Kidney capillary endothelial cell (primary cell): ENCODE measurements at regions not wholly inside any gene's neighbourhood (a gene's known extent, or its start where the extent isn't known, plus 50 kb on each side); places are given as distances from the start of the nearest gene placed in this dataset.
"Not testable (repeated sequence)": the region's sequence is repeated elsewhere in the genome, so short reads cannot be mapped to it uniquely, and the experiment has no call there.

Experiments used
- DNase-seq: peaks from one replicate; pipeline ENCODE4 v3.0.0-alpha.2; 2018; ENCODE audit warnings: low spot score

DNA sequence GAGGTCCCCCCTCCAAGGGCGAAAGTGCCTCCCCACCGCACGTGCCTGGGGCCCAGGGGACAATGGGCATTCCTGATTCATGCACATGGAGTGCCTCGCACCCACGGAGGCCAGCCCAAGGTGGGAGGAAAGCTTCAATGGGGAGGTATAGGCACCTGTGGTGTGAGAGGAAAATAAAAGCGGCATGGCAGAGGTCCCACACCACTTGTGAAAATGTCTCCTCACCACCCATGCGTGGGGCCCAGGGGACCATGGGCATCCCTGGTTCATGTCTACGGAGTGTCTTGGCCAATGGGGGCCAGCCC lies 384.7 kb downstream of the ALG10 start:
- no peak for DNase-seq

DNA sequence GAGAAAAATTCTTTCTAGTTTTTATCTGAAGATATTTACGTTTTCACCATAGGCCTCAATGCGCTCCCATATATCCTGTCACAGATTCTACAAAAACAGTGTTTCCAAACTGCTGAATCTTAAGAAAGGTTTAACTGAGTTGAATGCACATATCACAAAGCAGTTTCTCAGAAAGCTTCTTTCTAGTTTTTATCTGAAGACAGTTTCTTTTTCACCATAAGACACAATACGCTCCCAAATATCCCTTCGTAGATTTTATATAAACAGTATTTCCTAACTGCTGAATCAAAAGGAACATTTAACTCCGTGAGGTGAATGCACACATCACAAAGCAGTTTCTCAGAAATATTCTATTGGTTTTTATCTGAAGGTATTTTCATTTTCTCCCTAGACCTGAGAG lies 385.5 kb downstream of the ALG10 start:
- no peak for DNase-seq

DNA sequence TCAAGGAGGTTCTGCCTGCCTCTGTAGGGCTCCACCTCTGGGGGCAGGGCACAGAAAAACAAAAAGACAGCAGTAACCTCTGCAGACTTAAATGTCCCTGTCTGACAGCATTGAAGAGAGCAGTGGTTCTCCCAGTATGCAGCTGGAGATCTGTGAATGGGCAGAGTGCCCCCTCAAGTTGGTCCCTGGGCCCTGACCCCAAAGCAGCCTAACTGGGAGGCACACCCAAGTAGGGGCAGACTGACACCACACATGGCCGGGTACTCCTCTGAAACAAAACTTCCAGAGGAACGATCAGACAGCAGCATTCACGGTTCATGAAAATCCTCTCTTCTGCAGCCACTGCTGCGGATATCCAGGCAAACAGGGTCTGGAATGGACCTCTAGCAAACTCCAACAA lies 409.2 kb downstream of the ALG10 start:
- DNase-seq, result not testable (repeated sequence)
